ENCODE measurements at regions not wholly inside any gene's neighbourhood (a gene's known extent, or its start where the extent isn't known, plus 50 kb on each side); places are given as distances from the start of the nearest gene placed in this dataset.

- Histone ChIP-seq H3K27ac (no peak overlapping the region), H3K4me1 (replicated peaks; ENCODE audit: insufficient read depth) (no peaks in the 10 kb centered on the region), H3K4me3 (no peak overlapping the region), H3K9me3 (ENCODE audit: insufficient read depth, low read depth) (no peaks in the 10 kb centered on the region), H3K9me2 (ENCODE audit: insufficient read depth) (no peaks in the 10 kb centered on the region), H3F3A (ENCODE audit: insufficient read depth, low read depth) (no peaks in the 10 kb centered on the region), H2AFZ (no peak overlapping the region), H3K79me2 (ENCODE audit: low read depth) (no peaks in the 10 kb centered on the region), H4K20me1 (ENCODE audit: insufficient read depth) (no peaks in the 10 kb centered on the region), H3K36me3 (ENCODE audit: low read depth) (no peaks in the 10 kb centered on the region), H3K27me3 (ENCODE audit: insufficient read depth, low read depth) (peaks cover 19% of the 10 kb centered on the region; the same call in 1 of the 2 replicates), H3K4me2 (no peak overlapping the region)
- intact Hi-C loops (cut with micrococcal nuclease; ENCODE audit: unreplicated experiment): no loop called here
- no TSS peak for BruUV-seq (replicated peaks)
- no peak for DNase-seq
- ChIA-PET POLR2A (ENCODE audit: unreplicated experiment) (no interaction called here), CTCF (no interaction called here)
- TF ChIP-seq EZH2 (IDR thresholded peaks at IDR 0.05; ENCODE audit: low read depth) (no peak), CTCF (conservative IDR thresholded peaks at IDR 0.05) (no peak)
These were observed 258.6 kb downstream of the SOX11 start for GRCh38 chr2:5950736-5951135.

GRCh38 chr2:5951471-5951870, 259.3 kb downstream of the SOX11 start:
- Histone ChIP-seq H3K9me3 (ENCODE audit: insufficient read depth, low read depth) (no peaks in the 10 kb centered on the region), H4K20me1 (ENCODE audit: insufficient read depth) (no peaks in the 10 kb centered on the region), H3K36me3 (ENCODE audit: low read depth) (no peaks in the 10 kb centered on the region), H3K4me1 (replicated peaks; ENCODE audit: insufficient read depth) (no peaks in the 10 kb centered on the region), H3K4me2 (no peak overlapping the region), H3K4me3 (no peak overlapping the region), H2AFZ (no peak overlapping the region), H3K79me2 (ENCODE audit: low read depth) (no peaks in the 10 kb centered on the region), H3K27ac (no peak overlapping the region), H3F3A (ENCODE audit: insufficient read depth, low read depth) (no peaks in the 10 kb centered on the region), H3K27me3 (ENCODE audit: insufficient read depth, low read depth) (peaks cover 12% of the 10 kb centered on the region; the same call in 1 of the 2 replicates), H3K9me2 (ENCODE audit: insufficient read depth) (no peaks in the 10 kb centered on the region)
- CTCF ChIA-PET: no interaction called here
- POLR2A ChIA-PET (ENCODE audit: unreplicated experiment): no interaction called here
- intact Hi-C loops (cut with micrococcal nuclease; ENCODE audit: unreplicated experiment): no loop called here
- BruUV-seq (replicated peaks): no TSS peak
- TF ChIP-seq EZH2 (IDR thresholded peaks at IDR 0.05; ENCODE audit: low read depth): no peak
- no peak for TF ChIP-seq CTCF (conservative IDR thresholded peaks at IDR 0.05)
- no peak for DNase-seq

GRCh38 chr2:5953525-5953924, 261.3 kb downstream of the SOX11 start:
- no peaks in the 10 kb centered on the region for H3K9me3 ChIP-seq (ENCODE audit: insufficient read depth, low read depth)

More at GRCh38 chr2:5953525-5953924, 261.3 kb downstream of the SOX11 start:
- ChIA-PET CTCF (no interaction called here), POLR2A (ENCODE audit: unreplicated experiment) (no interaction called here)
- intact Hi-C loops (cut with micrococcal nuclease; ENCODE audit: unreplicated experiment): no loop called here
- no peak overlapping the region for H3K4me2 ChIP-seq
- H3K27me3 ChIP-seq (ENCODE audit: insufficient read depth, low read depth): no peaks in the 10 kb centered on the region
- no peak for TF ChIP-seq EZH2 (IDR thresholded peaks at IDR 0.05; ENCODE audit: low read depth)
- no peak for TF ChIP-seq CTCF (conservative IDR thresholded peaks at IDR 0.05)
- no peak overlapping the region for H2AFZ ChIP-seq
- no TSS peak for BruUV-seq (replicated peaks)
- H3K27ac ChIP-seq: no peak overlapping the region
- no peak overlapping the region for H3K4me3 ChIP-seq
- no peaks in the 10 kb centered on the region for H3K79me2 ChIP-seq (ENCODE audit: low read depth)
- no peaks in the 10 kb centered on the region for H4K20me1 ChIP-seq (ENCODE audit: insufficient read depth)
- no peaks in the 10 kb centered on the region; the same call in 1 of the 2 replicates for H3K9me2 ChIP-seq (ENCODE audit: insufficient read depth)
- H3K4me1 ChIP-seq (replicated peaks; ENCODE audit: insufficient read depth): no peaks in the 10 kb centered on the region
- DNase-seq: no peak
- no peaks in the 10 kb centered on the region for H3F3A ChIP-seq (ENCODE audit: insufficient read depth, low read depth)
- H3K36me3 ChIP-seq (ENCODE audit: low read depth): no peaks in the 10 kb centered on the region

Data from PC-9 (cell line).